ENCODE measurements at regions not wholly inside any gene's neighbourhood (a gene's known extent, or its start where the extent isn't known, plus 50 kb on each side); places are given as distances from the start of the nearest gene placed in this dataset.

DNA sequence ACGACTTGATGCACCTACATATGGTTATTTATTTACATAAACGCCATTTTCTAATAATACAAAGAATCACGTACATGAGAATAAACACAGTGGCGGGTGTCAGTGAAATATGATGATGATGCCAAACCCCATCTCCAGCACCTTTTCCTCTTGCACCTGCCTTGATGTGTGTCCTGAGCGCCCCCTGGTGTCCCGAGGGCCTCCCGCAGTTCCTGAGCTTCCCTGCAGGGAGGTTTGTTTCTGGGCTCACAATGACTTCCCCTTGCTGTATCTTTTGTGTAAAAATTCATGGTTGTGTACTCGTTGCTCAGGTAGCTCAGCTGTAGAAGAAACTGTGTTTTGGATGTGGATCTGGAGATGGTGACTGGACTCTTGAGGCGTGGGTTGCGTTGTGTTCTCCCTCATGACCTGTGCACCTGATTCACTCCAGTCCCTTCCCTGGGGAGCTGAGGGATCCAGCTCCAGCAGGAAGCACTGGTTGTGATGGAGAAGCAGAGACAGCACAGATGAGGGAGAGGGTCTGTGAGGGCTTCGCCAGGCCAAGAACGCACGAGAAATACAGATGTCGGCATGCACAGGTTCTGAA is 1037.8 kb downstream of the TMEM121 start:
- no peak overlapping the region for H3K27ac ChIP-seq (replicated peaks)
- H3K4me3 ChIP-seq (replicated peaks; ENCODE audit: insufficient read depth, low read length) = no peak overlapping the region
- no peaks in the 10 kb centered on the region for H3K27me3 ChIP-seq (ENCODE audit: insufficient read depth, poor library complexity, severe bottlenecking)
- peak; percentile 14 to 67 for DNase-seq (ENCODE audit: low read depth in 1 of 2, low spot score in 1 of 2)
- TF ChIP-seq SPI1 (IDR thresholded peaks at IDR 0.05; ENCODE audit: borderline replicate concordance, low read depth) (peak; percentile 53; the same call in 1 of the 2 replicates), REST (IDR thresholded peaks at IDR 0.05; ENCODE audit: insufficient replicate concordance, low read depth) (no peak), POLR2AphosphoS5 (IDR thresholded peaks at IDR 0.05; ENCODE audit: low read depth) (no peak), GABPA (IDR thresholded peaks at IDR 0.05; ENCODE audit: low read depth) (no peak)
- TF ChIP-seq, protein P1, sequence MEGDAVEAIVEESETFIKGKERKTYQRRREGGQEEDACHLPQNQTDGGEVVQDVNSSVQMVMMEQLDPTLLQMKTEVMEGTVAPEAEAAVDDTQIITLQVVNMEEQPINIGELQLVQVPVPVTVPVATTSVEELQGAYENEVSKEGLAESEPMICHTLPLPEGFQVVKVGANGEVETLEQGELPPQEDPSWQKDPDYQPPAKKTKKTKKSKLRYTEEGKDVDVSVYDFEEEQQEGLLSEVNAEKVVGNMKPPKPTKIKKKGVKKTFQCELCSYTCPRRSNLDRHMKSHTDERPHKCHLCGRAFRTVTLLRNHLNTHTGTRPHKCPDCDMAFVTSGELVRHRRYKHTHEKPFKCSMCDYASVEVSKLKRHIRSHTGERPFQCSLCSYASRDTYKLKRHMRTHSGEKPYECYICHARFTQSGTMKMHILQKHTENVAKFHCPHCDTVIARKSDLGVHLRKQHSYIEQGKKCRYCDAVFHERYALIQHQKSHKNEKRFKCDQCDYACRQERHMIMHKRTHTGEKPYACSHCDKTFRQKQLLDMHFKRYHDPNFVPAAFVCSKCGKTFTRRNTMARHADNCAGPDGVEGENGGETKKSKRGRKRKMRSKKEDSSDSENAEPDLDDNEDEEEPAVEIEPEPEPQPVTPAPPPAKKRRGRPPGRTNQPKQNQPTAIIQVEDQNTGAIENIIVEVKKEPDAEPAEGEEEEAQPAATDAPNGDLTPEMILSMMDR (IDR thresholded peaks at IDR 0.05; ENCODE audit: insufficient read depth, low read length) = peak; percentile 67

DNA sequence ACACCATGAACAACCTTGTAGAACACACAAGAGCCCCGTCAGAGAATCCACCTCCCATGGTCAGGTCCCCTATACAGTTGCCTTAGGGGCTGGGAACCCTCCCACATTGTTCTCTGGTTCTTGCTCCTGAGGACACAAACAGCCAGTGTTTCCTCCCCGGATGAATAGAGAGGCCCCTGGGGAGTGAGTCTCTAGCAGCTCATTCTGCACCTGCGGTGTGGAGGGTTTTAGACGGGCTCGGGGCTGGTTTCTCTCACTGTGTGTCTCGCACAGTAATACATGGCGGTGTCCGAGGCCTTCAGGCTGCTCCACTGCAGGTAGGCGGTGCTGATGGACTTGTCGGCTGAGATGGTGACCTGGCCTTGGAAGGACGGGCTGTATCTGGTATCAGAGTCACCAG is 1052.1 kb downstream of the TMEM121 start:
- TF ChIP-seq REST (IDR thresholded peaks at IDR 0.05; ENCODE audit: insufficient replicate concordance, low read depth) = no peak
- TF ChIP-seq, protein P1 (IDR thresholded peaks at IDR 0.05; ENCODE audit: insufficient read depth, low read length) = no peak
- no peak for TF ChIP-seq SPI1 (IDR thresholded peaks at IDR 0.05; ENCODE audit: borderline replicate concordance, low read depth)
- no peak for TF ChIP-seq POLR2AphosphoS5 (IDR thresholded peaks at IDR 0.05; ENCODE audit: low read depth)
- no peak for DNase-seq (ENCODE audit: low read depth in 1 of 2, low spot score in 1 of 2)
- H3K4me3 ChIP-seq (replicated peaks; ENCODE audit: insufficient read depth, low read length) = no peak overlapping the region

DNA sequence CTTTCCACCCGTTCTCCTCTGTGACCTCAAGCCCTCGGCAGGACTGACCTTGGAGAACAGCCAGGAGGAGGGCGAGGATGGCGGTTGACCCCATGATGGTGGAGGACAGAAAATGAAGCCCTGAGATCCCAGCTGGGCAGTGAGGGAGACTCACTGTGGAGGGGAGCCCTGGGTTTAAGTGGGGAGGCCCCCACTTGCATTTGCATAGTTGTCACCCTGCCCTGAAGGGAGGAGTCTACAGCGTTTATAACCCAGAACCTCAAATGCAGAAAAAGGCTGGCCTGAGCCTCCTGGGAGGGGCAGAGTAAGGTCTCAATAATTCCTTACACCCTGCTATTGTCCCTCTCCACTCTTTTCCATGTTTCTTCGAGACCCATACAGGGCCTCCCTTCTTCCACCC is 1052.7 kb downstream of the TMEM121 start:
- Histone ChIP-seq H3K4me3 (replicated peaks; ENCODE audit: insufficient read depth, low read length) (no peak overlapping the region), H3K27ac (replicated peaks) (no peak overlapping the region), H3K27me3 (ENCODE audit: insufficient read depth, poor library complexity, severe bottlenecking) (no peaks in the 10 kb centered on the region)
- DNase-seq (ENCODE audit: low read depth in 1 of 2, low spot score in 1 of 2) = no peak
- no peak for TF ChIP-seq GABPA (IDR thresholded peaks at IDR 0.05; ENCODE audit: low read depth)
- TF ChIP-seq, protein P1 (IDR thresholded peaks at IDR 0.05; ENCODE audit: insufficient read depth, low read length) = no peak
- no peak for TF ChIP-seq REST (IDR thresholded peaks at IDR 0.05; ENCODE audit: insufficient replicate concordance, low read depth)
- TF ChIP-seq SPI1 (IDR thresholded peaks at IDR 0.05; ENCODE audit: borderline replicate concordance, low read depth) = no peak
- no peak for TF ChIP-seq POLR2AphosphoS5 (IDR thresholded peaks at IDR 0.05; ENCODE audit: low read depth)

More for the DNA sequence above, 1052.1 kb downstream of the TMEM121 start:
- Histone ChIP-seq H3K27me3 (ENCODE audit: insufficient read depth, poor library complexity, severe bottlenecking) (no peaks in the 10 kb centered on the region), H3K27ac (replicated peaks) (no peak overlapping the region)
